KMS-11 (cell line): ENCODE measurements at regions not wholly inside any gene's neighbourhood (a gene's known extent, or its start where the extent isn't known, plus 50 kb on each side); places are given as distances from the start of the nearest gene placed in this dataset.
"Not testable (repeated sequence)": the region's sequence is repeated elsewhere in the genome, so short reads cannot be mapped to it uniquely, and the experiment has no call there.

ENCODE experiments used
- H2AFZ ChIP-seq: fragments of 200-600 bp; sonication (generic); 2 replicates; pipeline ENCODE4 v1.6.1; 2016; ENCODE audit warnings: antibody characterized with exemption, mixed run types, low read depth
- H3K27ac ChIP-seq: fragments of 200-600 bp; sonication (generic); 2 replicates; pipeline ENCODE4 v1.6.1; 2016; ENCODE audit warnings: mild to moderate bottlenecking, mixed run types
- H3K27me3 ChIP-seq: fragments of 200-600 bp; sonication (generic); 2 replicates; pipeline ENCODE4 v1.6.1; 2017; ENCODE audit warnings: mild to moderate bottlenecking, low read depth, mixed run types, moderate library complexity; ENCODE audit not compliant: insufficient read depth
- H3K36me3 ChIP-seq: fragments of 200-600 bp; sonication (generic); 2 replicates; pipeline ENCODE4 v1.6.1; 2017; ENCODE audit warnings: mild to moderate bottlenecking, mixed run types; ENCODE audit not compliant: insufficient read depth
- H3K4me1 ChIP-seq: fragments of 200-600 bp; sonication (generic); 2 replicates; pipeline ENCODE4 v1.6.1; 2016; ENCODE audit warnings: mild to moderate bottlenecking, low read depth, mixed run types; ENCODE audit not compliant: poor library complexity, severe bottlenecking
- H3K4me2 ChIP-seq: fragments of 200-600 bp; sonication (generic); 2 replicates; pipeline ENCODE4 v1.7.0; 2016; ENCODE audit warnings: mild to moderate bottlenecking, mixed run types
- H3K4me3 ChIP-seq: fragments of 200-600 bp; sonication (generic); IDR thresholded peaks from 2 replicates; pipeline ENCODE4 v1.6.1; 2017; ENCODE audit warnings: low read depth, low read length, mixed read lengths; ENCODE audit not compliant: insufficient read depth
- H3K79me2 ChIP-seq: fragments of 200-600 bp; sonication (generic); 2 replicates; pipeline ENCODE4 v1.6.1; 2016; ENCODE audit warnings: low read depth, mixed run types; ENCODE audit not compliant: insufficient read depth
- H3K9ac ChIP-seq: fragments of 200-600 bp; sonication (generic); 2 replicates; pipeline ENCODE4 v1.6.1; 2016; ENCODE audit warnings: mild to moderate bottlenecking, mixed run types
- H4K20me1 ChIP-seq: fragments of 200-600 bp; sonication (generic); 2 replicates; pipeline ENCODE4 v1.6.1; 2016; ENCODE audit warnings: mild to moderate bottlenecking, mixed run types; ENCODE audit not compliant: insufficient read depth
- CTCF ChIP-seq: fragments of 200-600 bp; sonication (generic); conservative IDR thresholded peaks from 2 replicates; pipeline ENCODE4 v1.6.1; 2017; ENCODE audit warnings: low read depth, mild to moderate bottlenecking, antibody characterized with exemption, low read length, moderate library complexity, mixed read lengths

GRCh38 chr5:176144508-176144907 lies 93.7 kb upstream of the SIMC1 start:
- H4K20me1 ChIP-seq: no peaks in the 10 kb centered on the region

GRCh38 chr5:176149948-176150347 lies 88.3 kb upstream of the SIMC1 start:
- not testable (repeated sequence) for H3K27ac ChIP-seq, H3K4me3 ChIP-seq, H3K4me2 ChIP-seq, H3K79me2 ChIP-seq, H3K27me3 ChIP-seq, H3K9ac ChIP-seq, H4K20me1 ChIP-seq, H2AFZ ChIP-seq, H3K36me3 ChIP-seq
- peaks cover 37% of the 10 kb centered on the region for H3K4me1 ChIP-seq

More at GRCh38 chr5:176144508-176144907, 93.7 kb upstream of the SIMC1 start:
- H3K4me3 ChIP-seq: no peak overlapping the region
- H3K36me3 ChIP-seq: no peaks in the 10 kb centered on the region; the same call in 1 of the 2 replicates
- no peak overlapping the region for H2AFZ ChIP-seq
- peak overlapping the region; percentile 90 for H3K27ac ChIP-seq
- H3K27me3 ChIP-seq: no peaks in the 10 kb centered on the region
- H3K79me2 ChIP-seq: no peaks in the 10 kb centered on the region
- TF ChIP-seq CTCF: no peak
- H3K4me1 ChIP-seq: peaks cover 91% of the 10 kb centered on the region
- H3K9ac ChIP-seq: peak overlapping the region; percentile 23; the same call in 1 of the 2 replicates
- H3K4me2 ChIP-seq: peak overlapping the region; percentile 87

GRCh38 chr5:176151281-176151680 lies 86.9 kb upstream of the SIMC1 start:
- Histone ChIP-seq H3K4me2 (no peak overlapping the region), H3K79me2 (no peaks in the 10 kb centered on the region), H3K27me3 (no peaks in the 10 kb centered on the region), H2AFZ (no peak overlapping the region), H3K4me3 (no peak overlapping the region), H3K4me1 (peaks cover 23% of the 10 kb centered on the region), H3K36me3 (no peaks in the 10 kb centered on the region), H3K27ac (no peak overlapping the region), H3K9ac (no peak overlapping the region), H4K20me1 (no peaks in the 10 kb centered on the region)
- TF ChIP-seq CTCF: no peak

- Histone ChIP-seq H3K36me3 (no peaks in the 10 kb centered on the region), H4K20me1 (no peaks in the 10 kb centered on the region), H3K4me2 (no peak overlapping the region), H3K27ac (no peak overlapping the region), H2AFZ (no peak overlapping the region), H3K4me1 (peaks cover 13% of the 10 kb centered on the region), H3K27me3 (no peaks in the 10 kb centered on the region), H3K4me3 (no peak overlapping the region), H3K9ac (no peak overlapping the region), H3K79me2 (no peaks in the 10 kb centered on the region)
- no peak for TF ChIP-seq CTCF
These were observed 85.9 kb upstream of the SIMC1 start for GRCh38 chr5:176152191-176152929.

- Histone ChIP-seq H3K27me3 (no peaks in the 10 kb centered on the region), H4K20me1 (no peaks in the 10 kb centered on the region), H3K4me3 (no peak overlapping the region), H3K9ac (no peak overlapping the region), H3K36me3 (no peaks in the 10 kb centered on the region), H3K27ac (no peak overlapping the region), H3K4me1 (peaks cover 7% of the 10 kb centered on the region), H3K4me2 (no peak overlapping the region), H3K79me2 (no peaks in the 10 kb centered on the region), H2AFZ (no peak overlapping the region)
- TF ChIP-seq CTCF: no peak
These were observed 85.3 kb upstream of the SIMC1 start for GRCh38 chr5:176152930-176153311.
